ENCODE measurements at regions not wholly inside any gene's neighbourhood (a gene's known extent, or its start where the extent isn't known, plus 50 kb on each side); places are given as distances from the start of the nearest gene placed in this dataset.

DNA sequence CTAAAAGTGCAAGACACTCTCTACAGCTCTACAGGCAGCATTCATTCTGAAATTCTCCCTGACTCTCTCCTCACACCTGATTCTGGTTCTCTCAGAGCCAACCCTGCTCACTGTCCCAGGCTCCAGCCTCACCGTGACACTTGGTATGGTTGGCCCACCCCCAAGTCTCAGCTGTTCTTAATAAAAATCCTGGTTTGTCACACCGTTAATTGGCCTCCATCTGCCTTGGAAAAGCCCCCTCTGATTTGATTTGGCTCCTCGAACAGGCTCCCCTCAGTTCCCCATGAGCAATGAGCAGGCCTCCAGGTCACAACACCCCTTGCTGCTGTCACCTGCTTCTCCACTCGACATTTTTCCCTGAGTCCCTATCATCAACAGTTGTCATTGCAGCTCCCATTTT, 507.3 kb upstream of the AUTS2 start:
- TF ChIP-seq, protein P1, sequence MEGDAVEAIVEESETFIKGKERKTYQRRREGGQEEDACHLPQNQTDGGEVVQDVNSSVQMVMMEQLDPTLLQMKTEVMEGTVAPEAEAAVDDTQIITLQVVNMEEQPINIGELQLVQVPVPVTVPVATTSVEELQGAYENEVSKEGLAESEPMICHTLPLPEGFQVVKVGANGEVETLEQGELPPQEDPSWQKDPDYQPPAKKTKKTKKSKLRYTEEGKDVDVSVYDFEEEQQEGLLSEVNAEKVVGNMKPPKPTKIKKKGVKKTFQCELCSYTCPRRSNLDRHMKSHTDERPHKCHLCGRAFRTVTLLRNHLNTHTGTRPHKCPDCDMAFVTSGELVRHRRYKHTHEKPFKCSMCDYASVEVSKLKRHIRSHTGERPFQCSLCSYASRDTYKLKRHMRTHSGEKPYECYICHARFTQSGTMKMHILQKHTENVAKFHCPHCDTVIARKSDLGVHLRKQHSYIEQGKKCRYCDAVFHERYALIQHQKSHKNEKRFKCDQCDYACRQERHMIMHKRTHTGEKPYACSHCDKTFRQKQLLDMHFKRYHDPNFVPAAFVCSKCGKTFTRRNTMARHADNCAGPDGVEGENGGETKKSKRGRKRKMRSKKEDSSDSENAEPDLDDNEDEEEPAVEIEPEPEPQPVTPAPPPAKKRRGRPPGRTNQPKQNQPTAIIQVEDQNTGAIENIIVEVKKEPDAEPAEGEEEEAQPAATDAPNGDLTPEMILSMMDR (IDR thresholded peaks at IDR 0.05; ENCODE audit: low read depth, low read length, missing input control) = no peak
- TF ChIP-seq SP1 (IDR thresholded peaks at IDR 0.05) (no peak), EGR1 (IDR thresholded peaks at IDR 0.05; ENCODE audit: low read depth in 2 of 2) (no peak)
- TF ChIP-seq, protein P2, sequence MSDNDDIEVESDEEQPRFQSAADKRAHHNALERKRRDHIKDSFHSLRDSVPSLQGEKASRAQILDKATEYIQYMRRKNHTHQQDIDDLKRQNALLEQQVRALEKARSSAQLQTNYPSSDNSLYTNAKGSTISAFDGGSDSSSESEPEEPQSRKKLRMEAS (IDR thresholded peaks at IDR 0.05) = no peak
